CD4-positive, CD25-positive, alpha-beta regulatory T cell (primary cell): ENCODE measurements at regions not wholly inside any gene's neighbourhood (a gene's known extent, or its start where the extent isn't known, plus 50 kb on each side); places are given as distances from the start of the nearest gene placed in this dataset.
A peak's percentile ranks its signal among the peaks of the same experiment; 100 is the strongest.

Experiments used
- ATAC-seq, 2 donors: fragments of 150-1000 bp; cut with Tn5 transposase; one replicate each; pipeline ENCODE4 v1.10.0; 2021; ENCODE audit warnings: low read depth in 2 of 2, moderate number of reproducible peaks in 2 of 2, moderate library complexity in 1 of 2
- DNase-seq, 3 donors: peaks; one replicate each; pipeline versions ENCODE4 v3.0.0 to v3.0.0-alpha.2; 2012 to 2022; ENCODE audit warnings: mixed read lengths in 1 of 3
- H3K27ac ChIP-seq: one replicate; pipeline ENCODE4 v1.7.0; 2013; ENCODE audit warnings: mild to moderate bottlenecking, low read length; ENCODE audit not compliant: insufficient read depth, poor library complexity, severe bottlenecking
- H3K27me3 ChIP-seq: one replicate; pipeline ENCODE4 v1.7.0; 2013; ENCODE audit warnings: low read length; ENCODE audit not compliant: control insufficient read depth, insufficient read depth
- H3K36me3 ChIP-seq: one replicate; pipeline ENCODE4 v1.7.0; 2013; ENCODE audit warnings: mild to moderate bottlenecking, low read length, moderate library complexity; ENCODE audit not compliant: control insufficient read depth, insufficient read depth
- H3K4me1 ChIP-seq: 2 replicates; pipeline ENCODE4 v1.7.0; 2013; ENCODE audit warnings: mild to moderate bottlenecking, low read length; ENCODE audit not compliant: insufficient read depth, control insufficient read depth, poor library complexity, severe bottlenecking
- H3K4me3 ChIP-seq: one replicate; pipeline ENCODE4 v1.7.0; 2013; ENCODE audit warnings: low read depth, mild to moderate bottlenecking, low read length, moderate library complexity
- H3K9me3 ChIP-seq, 2 experiments: 1 replicate in 1 of 2; 2 replicates in 1 of 2; pipeline ENCODE4 v1.7.0; 2013; ENCODE audit warnings: low read length in 2 of 2, mild to moderate bottlenecking in 1 of 2, moderate library complexity in 1 of 2; ENCODE audit not compliant: control insufficient read depth in 2 of 2
- H3K27ac Mint-ChIP-seq, 3 donors: one replicate each; pipeline ENCODE4 v1.8.0; 2020 to 2022; ENCODE audit warnings: mild to moderate bottlenecking in 3 of 3, mixed read lengths in 3 of 3, moderate library complexity in 2 of 3
- H3K27me3 Mint-ChIP-seq: one replicate; pipeline ENCODE4 v1.8.0; 2022; ENCODE audit warnings: mild to moderate bottlenecking, mixed read lengths
- H3K36me3 Mint-ChIP-seq: one replicate; pipeline ENCODE4 v1.8.0; 2020; ENCODE audit warnings: mixed read lengths
- H3K4me1 Mint-ChIP-seq, 4 donors: one replicate each; pipeline ENCODE4 v1.8.0; 2020 to 2022; ENCODE audit warnings: mixed read lengths in 4 of 4, mild to moderate bottlenecking in 1 of 4
- H3K4me3 Mint-ChIP-seq, 4 donors: one replicate each; pipeline ENCODE4 v1.8.0; 2020 to 2022; ENCODE audit warnings: mild to moderate bottlenecking in 4 of 4, mixed read lengths in 4 of 4, moderate library complexity in 3 of 4
- H3K9me3 Mint-ChIP-seq, 7 donors: one replicate each; pipeline ENCODE4 v1.8.0; 2020 to 2022; ENCODE audit warnings: mixed read lengths in 7 of 7, mild to moderate bottlenecking in 3 of 7, moderate library complexity in 2 of 7

DNA sequence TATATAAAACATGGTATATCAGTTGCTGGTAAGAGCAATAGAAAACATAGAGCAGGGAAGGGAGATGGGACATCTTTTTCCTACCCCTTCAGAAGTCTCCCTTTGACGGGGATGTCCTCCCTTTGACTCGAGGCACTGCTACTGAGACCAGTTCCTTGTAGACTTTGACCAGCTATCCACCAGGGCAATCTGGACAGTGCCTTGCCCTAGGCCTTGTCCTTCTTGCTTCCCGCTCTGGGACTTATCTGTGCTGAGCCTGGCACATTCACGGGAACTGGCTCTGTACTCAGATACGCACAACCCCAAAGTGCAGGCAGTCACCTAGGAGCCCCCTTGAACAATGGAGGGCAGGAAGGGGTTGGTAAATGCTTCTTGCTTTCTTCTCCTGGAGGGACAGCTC lies 116.6 kb upstream of the ANKH start:
- Histone ChIP-seq H3K27ac (no peak overlapping the region), H3K36me3 (no peaks in the 10 kb centered on the region), H3K4me1 (peaks cover 12% of the 10 kb centered on the region), H3K9me3 (no peaks in the 10 kb centered on the region), H3K27me3 (no peaks in the 10 kb centered on the region), H3K4me3 (no peak overlapping the region)
- Mint-ChIP-seq H3K36me3 (no peaks in the 10 kb centered on the region), H3K4me1 (peaks cover 18 to 29% (median 25%) of the 10 kb centered on the region in 4 donors), H3K4me3 (no peak overlapping the region), H3K27me3 (no peaks in the 10 kb centered on the region), H3K9me3 (peaks cover 0 to 1% (median 0%) of the 10 kb centered on the region in 7 donors), H3K27ac (no peak overlapping the region)
- ATAC-seq (no peak), DNase-seq (no peak)

DNA sequence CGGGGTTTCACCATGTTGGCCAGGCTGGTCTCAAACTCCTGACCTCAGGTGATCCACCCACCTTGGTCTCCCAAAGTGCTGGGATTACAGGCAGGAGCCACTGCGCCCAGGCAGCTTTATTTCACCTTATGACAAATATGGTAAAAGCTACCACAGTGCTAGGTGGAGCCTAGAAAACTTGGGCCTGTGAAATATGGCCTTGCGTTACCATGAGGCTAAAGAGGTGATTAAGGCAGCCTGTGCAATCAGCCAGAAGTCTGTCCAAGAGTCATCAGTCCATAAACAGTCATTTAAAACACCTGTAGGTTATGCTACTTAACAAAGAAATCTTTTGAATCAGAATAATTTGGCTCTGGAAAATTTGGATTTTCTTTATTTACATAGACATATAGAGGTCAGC lies 114.8 kb upstream of the ANKH start:
- ATAC-seq = no peak
- no peaks in the 10 kb centered on the region for H3K9me3 ChIP-seq

DNA sequence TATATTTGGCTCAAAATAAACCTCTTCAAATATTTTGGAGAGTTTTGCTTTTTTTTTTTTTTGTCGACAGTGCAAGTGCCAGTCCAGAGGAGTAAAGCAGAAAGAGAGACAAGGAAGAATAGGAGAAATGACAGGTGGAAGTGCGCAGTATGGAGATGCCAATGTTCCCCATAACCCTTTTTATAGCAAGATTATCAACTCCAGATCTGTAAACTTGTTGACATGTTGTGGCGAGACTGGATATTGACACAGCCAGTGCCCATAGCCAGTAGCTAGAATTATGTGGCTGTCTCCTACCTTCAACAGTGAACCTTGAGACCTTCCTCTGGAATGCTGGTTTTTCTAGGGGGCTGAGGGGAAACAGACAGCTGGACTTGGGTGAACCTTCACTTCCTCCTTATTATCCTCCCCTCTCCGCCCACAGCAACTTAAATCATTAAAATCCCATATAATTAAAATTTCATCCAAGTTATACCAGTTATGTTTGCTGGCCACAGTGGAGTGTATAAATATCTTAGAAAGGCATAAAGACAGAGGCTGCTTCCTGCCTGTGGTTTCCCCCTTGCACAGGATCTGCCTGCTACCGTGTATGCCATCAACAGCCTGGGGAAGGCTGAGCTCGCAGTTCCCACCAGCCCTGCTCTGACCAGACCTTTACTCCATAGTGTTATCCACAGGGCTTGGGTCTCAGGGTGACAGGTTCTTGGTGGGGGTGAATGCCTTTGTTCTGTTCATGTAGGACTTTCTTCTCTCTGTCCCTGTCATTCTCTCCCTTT lies 112.3 kb upstream of the ANKH start:
- peaks cover 12% of the 10 kb centered on the region for H3K4me1 ChIP-seq
- Mint-ChIP-seq H3K9me3 (peaks cover 0 to 1% (median 0%) of the 10 kb centered on the region in 7 donors), H3K4me3 (peak overlapping the region in 2 of 4 donors; percentile 58 to 59), H3K27me3 (no peaks in the 10 kb centered on the region), H3K27ac (peak overlapping the region in 1 of 3 donors; percentile 34), H3K4me1 (peaks cover 12 to 21% (median 20%) of the 10 kb centered on the region in 4 donors), H3K36me3 (no peaks in the 10 kb centered on the region)
- peak in 2 of 3 donors; percentile 23 to 33 for DNase-seq
- H3K9me3 ChIP-seq = no peaks in the 10 kb centered on the region
- no peaks in the 10 kb centered on the region for H3K27me3 ChIP-seq
- H3K36me3 ChIP-seq = no peaks in the 10 kb centered on the region
- peak overlapping the region; percentile 7 for H3K4me3 ChIP-seq
- H3K27ac ChIP-seq = no peak overlapping the region
- peak; percentile 82 to 87 for ATAC-seq

More for the DNA sequence above, 114.8 kb upstream of the ANKH start:
- Mint-ChIP-seq H3K4me3 (no peak overlapping the region), H3K36me3 (no peaks in the 10 kb centered on the region), H3K4me1 (peaks cover 12 to 21% (median 19%) of the 10 kb centered on the region in 4 donors), H3K27me3 (no peaks in the 10 kb centered on the region), H3K27ac (no peak overlapping the region), H3K9me3 (peaks cover 0 to 1% (median 0%) of the 10 kb centered on the region in 7 donors)
- Histone ChIP-seq H3K4me1 (peaks cover 12% of the 10 kb centered on the region), H3K27me3 (no peaks in the 10 kb centered on the region), H3K27ac (no peak overlapping the region), H3K4me3 (no peak overlapping the region), H3K36me3 (no peaks in the 10 kb centered on the region)
- DNase-seq = no peak

DNA sequence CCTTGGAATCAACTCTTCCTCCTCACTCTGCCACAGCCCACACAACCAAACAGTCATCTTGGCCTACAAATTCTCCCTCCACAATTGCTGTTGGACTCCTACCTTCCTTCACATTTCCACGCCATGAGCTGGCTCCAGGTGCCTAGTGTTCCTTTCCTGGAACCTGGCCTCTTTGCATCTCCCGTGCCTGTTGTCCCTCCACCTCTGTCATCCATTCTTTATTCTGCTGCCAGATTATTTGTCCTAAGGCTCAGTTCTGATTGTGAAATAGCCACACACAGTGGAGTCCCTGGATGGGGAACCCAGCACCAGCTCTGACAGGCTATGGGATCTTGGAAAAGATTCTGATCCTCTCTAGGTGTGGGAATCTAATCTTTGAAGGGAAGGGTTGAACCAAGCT lies 109.1 kb upstream of the ANKH start:
- Mint-ChIP-seq H3K27me3 (peaks cover 9% of the 10 kb centered on the region), H3K36me3 (no peaks in the 10 kb centered on the region), H3K4me3 (no peak overlapping the region), H3K27ac (no peak overlapping the region), H3K9me3 (peaks cover 0 to 1% (median 0%) of the 10 kb centered on the region in 7 donors), H3K4me1 (peaks cover 12 to 21% (median 20%) of the 10 kb centered on the region in 4 donors)
- peaks cover 2% of the 10 kb centered on the region for H3K27me3 ChIP-seq
- H3K4me1 ChIP-seq = peaks cover 12% of the 10 kb centered on the region
- no peak overlapping the region for H3K27ac ChIP-seq
- H3K9me3 ChIP-seq = no peaks in the 10 kb centered on the region
- no peak overlapping the region for H3K4me3 ChIP-seq
- H3K36me3 ChIP-seq = no peaks in the 10 kb centered on the region
- ATAC-seq = no peak
- DNase-seq = no peak

DNA sequence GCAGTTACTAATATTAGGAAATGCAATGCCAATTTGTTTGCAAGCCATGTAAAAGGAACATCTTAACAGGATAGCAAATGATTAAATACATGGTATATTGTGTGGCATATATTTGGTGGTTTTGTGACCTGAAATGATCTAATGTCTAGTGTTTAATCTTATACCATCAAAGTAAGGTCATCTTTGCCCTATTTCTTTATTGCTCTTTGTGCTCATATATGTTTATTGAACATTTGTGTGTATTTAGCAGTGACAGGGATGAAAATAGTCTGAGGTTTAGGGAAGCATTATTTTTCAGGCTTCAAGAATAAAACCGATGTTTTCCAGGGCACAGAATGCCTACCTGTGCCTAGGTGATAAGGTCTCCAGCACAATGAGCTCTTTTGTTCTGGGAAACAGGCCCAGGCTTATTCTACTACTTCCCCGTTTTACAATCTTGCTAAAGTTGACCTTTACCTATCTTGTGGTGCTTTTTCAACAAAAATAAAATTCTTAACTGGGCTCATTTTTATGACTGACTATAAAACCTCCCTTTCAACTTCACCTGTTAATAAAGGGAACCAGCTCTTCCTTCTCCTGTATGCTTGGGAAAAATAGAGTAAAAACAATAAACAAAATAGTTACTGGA lies 105.6 kb upstream of the ANKH start:
- Mint-ChIP-seq H3K27me3 (peaks cover 9% of the 10 kb centered on the region), H3K27ac (no peak overlapping the region), H3K4me1 (peaks cover 0 to 2% (median 0%) of the 10 kb centered on the region in 4 donors), H3K36me3 (no peaks in the 10 kb centered on the region), H3K9me3 (peaks cover 0 to 1% (median 0%) of the 10 kb centered on the region in 7 donors), H3K4me3 (no peak overlapping the region)
- no peaks in the 10 kb centered on the region for H3K9me3 ChIP-seq
- no peak overlapping the region for H3K27ac ChIP-seq
- H3K27me3 ChIP-seq = peaks cover 2% of the 10 kb centered on the region
- ATAC-seq = no peak
- no peaks in the 10 kb centered on the region for H3K4me1 ChIP-seq
- H3K36me3 ChIP-seq = no peaks in the 10 kb centered on the region
- DNase-seq = no peak
- no peak overlapping the region for H3K4me3 ChIP-seq

DNA sequence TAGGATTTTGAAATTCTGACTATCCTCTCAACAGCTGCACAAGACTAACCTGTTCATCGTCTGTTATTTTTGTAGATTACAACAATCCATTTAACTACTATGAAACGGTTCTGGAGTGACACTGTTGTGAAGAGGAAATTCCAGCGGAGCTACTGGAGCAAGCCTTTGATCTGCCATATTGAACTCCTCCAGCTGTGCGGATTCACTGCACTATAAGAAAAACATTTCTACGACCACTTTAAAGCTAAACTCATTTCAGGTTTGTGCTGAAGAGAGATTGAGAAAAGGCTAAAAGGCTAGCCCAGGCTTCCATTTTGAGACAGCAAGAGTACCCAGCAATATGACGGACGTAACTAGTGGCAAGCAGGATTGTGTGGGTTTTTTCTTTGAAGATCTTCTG lies 104.9 kb upstream of the ANKH start:
- no peaks in the 10 kb centered on the region for H3K36me3 ChIP-seq
- peaks cover 0 to 2% (median 0%) of the 10 kb centered on the region in 4 donors for H3K4me1 Mint-ChIP-seq
- H3K4me3 ChIP-seq = no peak overlapping the region
- H3K27ac ChIP-seq = no peak overlapping the region
- ATAC-seq (no peak), DNase-seq (no peak)
- no peaks in the 10 kb centered on the region for H3K4me1 ChIP-seq
- peaks cover 0 to 3% (median 0%) of the 10 kb centered on the region in 7 donors for H3K9me3 Mint-ChIP-seq
- no peak overlapping the region for H3K27ac Mint-ChIP-seq
- H3K27me3 ChIP-seq = peaks cover 2% of the 10 kb centered on the region
- H3K36me3 Mint-ChIP-seq = no peaks in the 10 kb centered on the region
- no peak overlapping the region for H3K4me3 Mint-ChIP-seq
- peaks cover 15% of the 10 kb centered on the region for H3K27me3 Mint-ChIP-seq
- H3K9me3 ChIP-seq = no peaks in the 10 kb centered on the region

DNA sequence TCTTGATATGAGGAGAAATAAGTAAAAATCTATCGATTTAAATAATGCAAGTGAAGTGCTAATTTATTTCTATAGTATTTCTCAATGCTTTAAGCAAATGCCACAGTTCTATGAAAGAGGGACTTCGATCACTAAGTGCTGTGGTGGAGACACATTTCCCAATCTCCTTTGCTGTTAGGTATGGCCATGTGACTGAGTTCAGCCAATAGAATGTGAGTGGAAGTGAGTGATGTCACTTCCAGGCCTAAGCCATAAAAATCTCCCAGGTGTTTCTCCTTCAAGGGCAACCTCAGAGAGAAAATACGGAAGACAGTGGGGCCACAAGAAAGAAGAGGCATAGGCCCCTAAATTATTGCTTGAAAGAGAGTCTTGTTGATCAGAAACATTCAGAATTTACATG lies 100.3 kb upstream of the ANKH start:
- Histone ChIP-seq H3K27me3 (peaks cover 2% of the 10 kb centered on the region), H3K36me3 (no peaks in the 10 kb centered on the region), H3K9me3 (no peaks in the 10 kb centered on the region), H3K4me1 (no peaks in the 10 kb centered on the region), H3K27ac (no peak overlapping the region), H3K4me3 (no peak overlapping the region)
- no peak overlapping the region for H3K4me3 Mint-ChIP-seq
- no peaks in the 10 kb centered on the region for H3K36me3 Mint-ChIP-seq
- peaks cover 0 to 3% (median 0%) of the 10 kb centered on the region in 7 donors for H3K9me3 Mint-ChIP-seq
- no peaks in the 10 kb centered on the region for H3K4me1 Mint-ChIP-seq
- no peak for DNase-seq
- no peak for ATAC-seq
- H3K27me3 Mint-ChIP-seq = peaks cover 10% of the 10 kb centered on the region
- H3K27ac Mint-ChIP-seq = no peak overlapping the region
